ENCODE measurements at regions not wholly inside any gene's neighbourhood (a gene's known extent, or its start where the extent isn't known, plus 50 kb on each side); places are given as distances from the start of the nearest gene placed in this dataset.

DNA sequence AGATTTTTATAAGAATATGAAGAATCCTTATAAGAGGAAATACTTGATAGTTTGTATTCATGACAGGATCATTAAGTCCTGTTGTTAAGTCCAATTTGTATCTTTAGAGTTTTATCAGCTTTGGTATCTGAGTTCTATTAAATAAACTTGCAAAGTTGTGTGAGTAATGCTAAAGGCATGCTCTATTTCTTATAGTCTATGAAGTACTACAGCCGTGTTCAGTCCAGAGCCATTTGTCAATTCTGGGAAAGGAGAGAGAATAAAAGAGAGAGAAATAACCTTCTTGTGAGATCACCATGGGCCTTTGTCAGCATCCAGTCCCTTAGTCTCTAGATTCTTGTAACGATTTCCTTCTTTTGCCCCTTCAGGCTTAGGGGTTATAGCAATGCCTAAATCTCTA is 181.2 kb upstream of the POU3F2 start:
- H3K4me3 ChIP-seq (ENCODE audit: low read depth, low read length), result no peak overlapping the region
- TF ChIP-seq, protein P1, sequence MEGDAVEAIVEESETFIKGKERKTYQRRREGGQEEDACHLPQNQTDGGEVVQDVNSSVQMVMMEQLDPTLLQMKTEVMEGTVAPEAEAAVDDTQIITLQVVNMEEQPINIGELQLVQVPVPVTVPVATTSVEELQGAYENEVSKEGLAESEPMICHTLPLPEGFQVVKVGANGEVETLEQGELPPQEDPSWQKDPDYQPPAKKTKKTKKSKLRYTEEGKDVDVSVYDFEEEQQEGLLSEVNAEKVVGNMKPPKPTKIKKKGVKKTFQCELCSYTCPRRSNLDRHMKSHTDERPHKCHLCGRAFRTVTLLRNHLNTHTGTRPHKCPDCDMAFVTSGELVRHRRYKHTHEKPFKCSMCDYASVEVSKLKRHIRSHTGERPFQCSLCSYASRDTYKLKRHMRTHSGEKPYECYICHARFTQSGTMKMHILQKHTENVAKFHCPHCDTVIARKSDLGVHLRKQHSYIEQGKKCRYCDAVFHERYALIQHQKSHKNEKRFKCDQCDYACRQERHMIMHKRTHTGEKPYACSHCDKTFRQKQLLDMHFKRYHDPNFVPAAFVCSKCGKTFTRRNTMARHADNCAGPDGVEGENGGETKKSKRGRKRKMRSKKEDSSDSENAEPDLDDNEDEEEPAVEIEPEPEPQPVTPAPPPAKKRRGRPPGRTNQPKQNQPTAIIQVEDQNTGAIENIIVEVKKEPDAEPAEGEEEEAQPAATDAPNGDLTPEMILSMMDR (IDR thresholded peaks at IDR 0.05; ENCODE audit: low read depth, low read length), result no peak

DNA sequence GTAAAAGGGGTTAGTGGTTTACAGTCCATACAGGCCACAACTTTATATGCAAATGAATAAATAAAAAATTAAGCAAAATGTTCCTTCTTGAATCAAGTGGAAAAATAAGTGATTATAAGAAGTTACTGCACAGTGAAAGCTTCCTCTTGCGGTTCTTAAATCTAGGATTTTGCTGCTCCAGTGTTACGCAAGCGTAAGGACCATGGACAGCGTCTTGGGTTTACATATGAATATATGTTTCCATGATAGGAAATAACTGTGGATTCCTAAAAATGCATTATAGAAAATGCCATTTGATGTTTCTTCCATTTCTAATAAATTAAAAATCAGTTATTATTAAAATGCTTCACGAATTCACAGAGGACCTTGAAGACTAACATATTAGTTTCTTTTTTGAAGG is 176.6 kb upstream of the POU3F2 start:
- no peak overlapping the region for H3K4me3 ChIP-seq (ENCODE audit: low read depth, low read length)
- TF ChIP-seq, protein P1 (IDR thresholded peaks at IDR 0.05; ENCODE audit: low read depth, low read length), result no peak

DNA sequence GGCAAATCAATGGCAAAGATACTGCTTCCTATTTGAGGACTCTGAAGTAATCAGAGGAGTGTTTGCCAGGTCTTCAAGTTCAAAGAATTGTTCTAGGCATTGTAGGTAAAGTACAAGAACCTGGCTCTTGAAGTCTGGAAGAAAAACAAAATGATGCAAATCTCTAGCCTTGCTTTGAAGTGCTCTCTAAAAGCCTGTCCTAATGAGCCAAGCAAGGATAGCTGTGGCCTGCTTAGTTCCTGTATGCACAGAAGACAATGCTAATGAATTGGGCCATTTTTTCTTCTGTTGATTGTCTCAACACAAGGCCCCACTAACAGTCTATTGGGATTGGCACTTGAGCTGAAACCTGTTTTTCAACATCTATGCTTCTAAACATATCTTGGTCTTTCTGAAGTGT is 165.0 kb upstream of the POU3F2 start:
- H3K4me3 ChIP-seq (ENCODE audit: low read depth, low read length), result no peak overlapping the region
- TF ChIP-seq, protein P1 (IDR thresholded peaks at IDR 0.05; ENCODE audit: low read depth, low read length), result no peak

DNA sequence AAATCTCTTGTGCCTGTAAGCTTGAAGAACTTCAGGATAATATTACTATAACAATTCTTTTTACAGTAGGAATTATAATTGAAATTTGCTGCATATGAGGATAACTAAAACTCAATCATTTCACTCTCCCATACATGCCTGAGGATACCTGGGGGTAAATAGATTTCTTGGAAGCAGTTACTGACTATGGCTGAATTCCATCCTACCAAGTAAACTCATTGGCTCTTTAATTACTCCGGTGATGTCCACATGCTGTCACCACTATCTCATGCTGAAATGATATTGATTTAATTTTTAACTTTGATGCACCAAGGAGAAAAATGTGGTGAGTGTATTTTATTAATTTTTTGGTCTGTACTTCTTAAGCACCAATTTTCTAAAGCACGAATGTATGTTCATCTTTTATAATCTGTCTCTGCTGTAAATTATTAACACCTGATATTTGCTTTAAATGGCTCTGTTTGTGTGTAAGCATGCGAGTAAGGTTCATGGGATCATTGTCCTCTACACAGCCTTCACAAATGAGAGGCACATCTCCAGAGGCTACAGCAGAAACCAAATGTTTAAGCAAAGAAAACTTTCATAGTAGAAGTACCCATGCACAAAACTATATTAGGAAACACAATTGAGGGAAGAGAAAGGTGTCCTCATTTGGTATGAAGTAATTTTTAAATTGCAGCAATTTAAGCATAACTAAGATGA is 164.2 kb upstream of the POU3F2 start:
- TF ChIP-seq, protein P1 (IDR thresholded peaks at IDR 0.05; ENCODE audit: low read depth, low read length), result no peak
- H3K4me3 ChIP-seq (ENCODE audit: low read depth, low read length), result no peak overlapping the region

DNA sequence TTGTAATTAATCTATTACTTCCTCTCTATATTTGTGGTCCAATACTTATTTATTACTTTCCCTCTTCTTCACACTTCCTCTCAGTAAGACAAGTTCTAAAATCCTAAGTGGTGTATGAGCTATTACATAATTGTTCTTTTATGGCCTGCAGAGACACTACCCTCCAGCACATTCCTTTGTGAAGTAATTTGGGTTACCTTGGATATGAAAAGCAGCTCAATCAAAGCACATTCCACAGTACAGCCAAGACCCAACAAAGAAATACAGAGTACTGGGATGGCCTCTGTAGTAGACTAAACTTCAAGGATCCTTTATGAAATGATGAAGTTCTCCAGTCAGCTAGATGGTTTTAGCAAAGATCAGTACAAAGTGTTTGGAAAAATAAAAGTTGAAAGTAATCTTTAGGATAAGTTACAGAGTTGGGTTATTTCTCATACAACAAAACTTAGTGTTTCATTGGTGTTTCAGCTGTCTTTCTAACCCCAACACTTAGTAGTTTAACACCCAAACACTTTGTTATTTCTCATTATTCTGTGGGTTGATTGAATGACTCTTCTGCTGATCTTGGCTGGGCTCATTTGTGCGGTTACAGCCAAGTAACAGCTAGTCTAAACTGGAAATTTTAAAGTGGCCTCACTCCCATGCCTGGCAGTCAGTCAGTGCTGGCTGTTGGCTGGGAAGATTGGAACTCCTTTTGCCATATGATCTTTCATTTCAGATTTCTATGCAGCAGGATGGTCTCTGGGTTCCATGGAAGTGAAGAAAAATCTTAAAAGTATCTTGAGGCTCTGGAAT is 161.5 kb upstream of the POU3F2 start:
- H3K4me3 ChIP-seq (ENCODE audit: low read depth, low read length), result no peak overlapping the region
- TF ChIP-seq, protein P1 (IDR thresholded peaks at IDR 0.05; ENCODE audit: low read depth, low read length), result no peak

DNA sequence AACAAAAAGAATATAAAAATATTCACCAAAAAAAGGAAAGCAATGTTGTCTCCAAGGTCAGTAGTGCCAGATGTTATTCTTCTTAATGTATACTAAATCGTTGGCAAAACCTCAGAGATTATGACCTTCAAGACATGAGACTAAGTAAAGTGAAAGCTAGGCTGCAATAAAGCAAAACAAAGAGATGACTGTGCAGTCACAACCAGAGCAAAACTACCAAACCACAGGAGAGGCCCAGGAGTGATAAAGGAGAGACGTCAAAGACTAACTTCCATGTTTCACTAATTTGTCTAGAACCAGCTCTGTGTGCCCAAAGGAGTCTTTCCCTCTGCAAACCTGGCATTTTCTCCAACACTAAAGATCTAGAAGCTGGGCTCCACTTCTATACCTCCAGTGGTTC is 155.9 kb upstream of the POU3F2 start:
- no peak overlapping the region for H3K4me3 ChIP-seq (ENCODE audit: low read depth, low read length)
- TF ChIP-seq, protein P1 (IDR thresholded peaks at IDR 0.05; ENCODE audit: low read depth, low read length), result no peak

DNA sequence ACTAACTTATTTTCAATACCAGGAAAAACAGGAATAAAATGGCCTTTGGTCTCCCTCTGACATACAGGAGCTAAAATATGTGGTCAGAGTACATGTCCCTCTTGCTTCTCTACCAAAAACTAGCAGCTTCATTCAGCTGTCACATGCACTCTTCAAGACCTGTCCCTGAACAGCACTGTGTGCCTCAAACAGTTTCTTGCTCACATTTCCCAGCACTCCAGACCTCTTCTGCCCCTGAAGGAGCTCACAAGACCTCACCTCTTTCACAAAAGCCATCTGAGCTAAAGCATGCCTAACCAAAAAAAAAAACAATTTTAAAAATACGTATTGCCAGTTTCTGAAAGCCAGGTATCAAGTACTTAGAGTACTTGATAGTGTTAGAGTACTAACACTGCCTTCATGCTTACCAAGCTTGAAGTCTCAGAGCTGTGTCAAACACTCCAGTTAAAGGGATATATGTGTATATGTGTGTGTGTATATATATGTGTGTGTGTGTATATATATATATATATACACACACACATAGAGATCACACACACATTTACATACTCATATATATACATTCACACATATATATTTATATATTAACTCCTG is 148.3 kb upstream of the POU3F2 start:
- H3K4me3 ChIP-seq (ENCODE audit: low read depth, low read length), result no peak overlapping the region
- TF ChIP-seq, protein P1 (IDR thresholded peaks at IDR 0.05; ENCODE audit: low read depth, low read length), result no peak

All from WI38 (cell line).